AG04449 (cell line): ENCODE measurements at regions not wholly inside any gene's neighbourhood (a gene's known extent, or its start where the extent isn't known, plus 50 kb on each side); places are given as distances from the start of the nearest gene placed in this dataset.

Experiments
- CTCF ChIA-PET: fragments of 350-600 bp; formaldehyde crosslinking; extraction: SDS; loops from one replicate; lab custom pipeline; 2021; ENCODE audit warnings: antibody characterized with exemption; lab: Yijun Ruan, JAX
- POLR2A ChIA-PET: fragments of 400-600, 350-600 bp; formaldehyde crosslinking; extraction: SDS; loops from one replicate; lab custom pipeline; 2020; ENCODE audit warnings: antibody characterized with exemption, inconsistent platforms; lab: Yijun Ruan, JAX
- DNase-seq: peaks from one replicate; pipeline ENCODE4 v3.0.0-alpha.2; 2010; ENCODE audit warnings: low read depth, low spot score
- H3K4me3 ChIP-seq: 2 replicates; pipeline ENCODE4 v1.5.1; 2011; ENCODE audit warnings: low read depth, mild to moderate bottlenecking, control low read depth, low read length
- TF ChIP-seq, protein P1 (sequence below): IDR thresholded peaks from one replicate; pipeline ENCODE4 v1.5.1; 2011; ENCODE audit warnings: mild to moderate bottlenecking, moderate library complexity, low read length, control low read depth, inconsistent platforms; ENCODE audit not compliant: insufficient read depth; ENCODE audit errors: missing control alignments

- TF ChIP-seq, protein P1, sequence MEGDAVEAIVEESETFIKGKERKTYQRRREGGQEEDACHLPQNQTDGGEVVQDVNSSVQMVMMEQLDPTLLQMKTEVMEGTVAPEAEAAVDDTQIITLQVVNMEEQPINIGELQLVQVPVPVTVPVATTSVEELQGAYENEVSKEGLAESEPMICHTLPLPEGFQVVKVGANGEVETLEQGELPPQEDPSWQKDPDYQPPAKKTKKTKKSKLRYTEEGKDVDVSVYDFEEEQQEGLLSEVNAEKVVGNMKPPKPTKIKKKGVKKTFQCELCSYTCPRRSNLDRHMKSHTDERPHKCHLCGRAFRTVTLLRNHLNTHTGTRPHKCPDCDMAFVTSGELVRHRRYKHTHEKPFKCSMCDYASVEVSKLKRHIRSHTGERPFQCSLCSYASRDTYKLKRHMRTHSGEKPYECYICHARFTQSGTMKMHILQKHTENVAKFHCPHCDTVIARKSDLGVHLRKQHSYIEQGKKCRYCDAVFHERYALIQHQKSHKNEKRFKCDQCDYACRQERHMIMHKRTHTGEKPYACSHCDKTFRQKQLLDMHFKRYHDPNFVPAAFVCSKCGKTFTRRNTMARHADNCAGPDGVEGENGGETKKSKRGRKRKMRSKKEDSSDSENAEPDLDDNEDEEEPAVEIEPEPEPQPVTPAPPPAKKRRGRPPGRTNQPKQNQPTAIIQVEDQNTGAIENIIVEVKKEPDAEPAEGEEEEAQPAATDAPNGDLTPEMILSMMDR: no peak
- DNase-seq: no peak
- ChIA-PET CTCF (no interaction called here), POLR2A (no interaction called here)
- no peak overlapping the region for H3K4me3 ChIP-seq
Measured at GRCh38 chr12:34395056-34396005, 373.0 kb downstream of the ALG10 start.

DNA sequence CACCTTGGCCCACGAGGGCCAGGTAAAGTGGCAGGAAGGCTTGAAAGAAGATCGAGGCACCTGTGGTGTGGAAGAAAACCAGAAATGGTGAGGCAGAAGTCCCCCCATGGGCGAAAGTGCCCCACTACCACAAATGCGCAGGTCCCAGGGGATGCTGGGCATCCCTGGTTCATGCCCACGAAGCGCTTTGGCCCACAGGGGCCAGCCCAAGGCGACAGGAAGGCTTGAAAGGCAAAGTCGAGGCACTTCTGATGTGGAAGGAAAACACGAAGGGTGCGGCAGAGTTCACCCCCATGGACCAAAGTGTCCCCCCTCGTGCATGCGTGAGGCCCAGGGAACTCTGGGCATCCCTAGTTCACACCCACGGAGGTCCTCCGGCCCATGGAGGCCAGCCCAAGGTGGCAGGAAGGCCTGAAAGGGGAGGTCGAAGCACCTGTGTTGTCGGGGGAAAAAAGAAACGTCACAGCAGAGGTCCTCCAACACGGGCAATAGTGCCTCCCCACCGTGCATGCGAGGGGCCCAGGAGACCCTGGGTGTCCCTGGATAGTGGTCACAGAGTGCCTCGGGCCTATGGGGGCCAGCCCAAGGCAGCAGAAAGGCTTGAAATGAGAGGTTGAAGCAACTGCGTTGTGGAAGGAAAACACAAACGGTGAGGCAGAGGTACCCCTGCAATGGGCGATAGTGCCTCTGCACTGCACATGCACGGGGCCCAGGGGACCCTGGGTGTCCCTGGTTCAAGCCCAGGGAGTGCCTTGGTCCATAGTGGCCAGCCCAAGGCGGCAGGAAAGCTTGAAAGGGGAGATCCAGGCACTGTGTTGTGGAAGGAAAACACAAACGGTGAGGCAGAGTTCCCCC is 373.9 kb downstream of the ALG10 start:
- ChIA-PET POLR2A (no interaction called here), CTCF (no interaction called here)
- TF ChIP-seq, protein P1: no peak
- no peak for DNase-seq
- no peak overlapping the region for H3K4me3 ChIP-seq

DNA sequence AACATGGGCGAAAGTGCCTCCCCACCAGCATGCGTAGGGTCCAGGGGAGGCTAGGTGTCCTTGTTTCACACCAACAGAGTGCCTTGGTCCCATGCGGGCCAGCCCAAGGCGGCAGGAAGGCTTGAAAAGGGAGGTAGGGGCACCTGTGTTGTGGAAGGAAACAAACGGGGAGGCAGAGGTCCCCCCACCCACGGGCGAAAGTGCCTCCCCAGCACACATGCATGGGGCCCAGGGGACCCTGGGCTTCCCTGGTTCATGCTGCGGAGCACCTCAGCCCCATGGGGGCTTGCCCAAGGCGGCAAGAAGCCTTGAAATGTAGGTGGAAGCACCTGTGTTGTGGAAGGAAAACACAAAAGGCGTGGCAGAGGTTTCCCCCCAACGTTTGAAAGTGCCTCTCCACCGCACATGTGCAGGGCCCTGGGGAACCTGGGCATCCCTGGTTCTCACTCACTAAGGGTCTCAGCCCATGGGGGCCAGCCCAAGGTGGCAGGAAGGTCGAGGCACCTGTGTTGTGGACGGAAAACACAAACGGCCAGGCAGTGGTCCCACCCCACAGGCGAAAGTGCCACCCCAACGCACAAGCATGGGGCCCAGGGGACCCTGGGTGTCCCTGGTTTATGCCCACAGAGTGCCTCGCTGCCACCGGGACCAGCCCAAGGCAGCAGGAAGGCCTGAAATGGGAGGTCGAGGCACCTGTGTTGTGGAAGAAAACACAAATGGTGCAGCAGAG is 374.7 kb downstream of the ALG10 start:
- no peak for DNase-seq
- TF ChIP-seq, protein P1: no peak
- POLR2A ChIA-PET: no interaction called here
- CTCF ChIA-PET: no interaction called here
- H3K4me3 ChIP-seq: no peak overlapping the region

DNA sequence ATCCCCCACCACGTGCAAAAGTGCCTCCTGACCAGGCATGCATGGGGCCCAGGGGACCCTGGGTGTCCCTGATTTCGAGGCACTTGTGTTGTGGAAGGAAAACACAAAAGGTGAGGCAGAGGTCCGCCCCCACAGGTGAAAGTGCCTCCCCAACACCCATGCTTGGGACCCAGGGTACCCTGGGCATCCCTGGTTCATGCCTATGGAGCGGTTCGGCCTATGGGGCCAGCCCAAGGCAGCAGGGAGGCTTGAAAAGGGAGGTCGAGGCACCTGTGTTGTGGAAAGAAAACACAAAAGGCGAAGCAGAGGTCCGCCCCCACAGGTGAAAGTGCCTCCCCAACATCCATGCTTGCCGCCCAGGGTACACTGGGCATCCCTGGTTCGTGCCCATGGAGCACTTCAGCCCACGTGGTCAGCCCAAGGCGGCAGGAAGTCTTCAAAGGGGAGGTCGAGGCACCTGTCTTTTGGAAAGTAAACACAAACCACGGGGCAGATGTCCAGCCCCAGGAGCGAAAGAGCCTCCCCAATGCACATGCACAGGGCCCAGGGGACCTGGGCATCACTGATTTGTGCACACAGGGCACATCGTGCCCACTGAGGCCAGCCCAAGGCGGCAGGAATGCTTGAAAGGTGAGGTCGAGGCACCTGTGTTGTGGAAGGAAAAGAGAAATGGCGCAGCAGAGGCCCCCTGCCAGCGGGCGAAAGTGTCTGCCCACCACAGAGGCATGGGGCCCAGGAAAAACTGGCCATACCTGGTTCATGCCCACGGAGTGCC is 375.5 kb downstream of the ALG10 start:
- H3K4me3 ChIP-seq: no peak overlapping the region
- ChIA-PET CTCF (no interaction called here), POLR2A (no interaction called here)
- TF ChIP-seq, protein P1: no peak
- no peak for DNase-seq

- ChIA-PET CTCF (no interaction called here), POLR2A (no interaction called here)
- no peak for DNase-seq
- TF ChIP-seq, protein P1: no peak
- no peak overlapping the region for H3K4me3 ChIP-seq
Measured at GRCh38 chr12:34398366-34398705, 376.0 kb downstream of the ALG10 start.
